ENCODE measurements at regions not wholly inside any gene's neighbourhood (a gene's known extent, or its start where the extent isn't known, plus 50 kb on each side); places are given as distances from the start of the nearest gene placed in this dataset.

DNA sequence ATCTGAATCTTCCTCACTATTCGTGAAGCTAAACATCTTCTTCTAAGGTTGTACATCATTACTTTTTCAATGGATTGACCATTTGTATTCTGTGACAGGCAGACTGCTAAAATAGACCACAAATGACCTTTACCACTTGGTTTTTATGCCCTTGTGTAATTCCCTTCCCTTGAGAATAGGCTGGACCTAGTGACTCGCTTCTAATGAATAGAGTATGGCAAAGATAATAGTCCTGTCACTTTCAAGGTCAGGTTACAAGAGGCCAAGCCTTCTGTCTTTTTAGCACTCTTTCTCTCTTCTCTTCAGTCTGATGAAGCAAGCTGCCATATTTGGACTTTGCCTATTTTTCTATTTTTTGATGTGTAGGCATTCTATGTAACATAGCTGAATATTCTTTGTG, 492.9 kb downstream of the SOX6 start:
- no peak for DNase-seq

GRCh38 chr11:15864026-15864805, 492.1 kb downstream of the SOX6 start:
- no peak for DNase-seq

GRCh38 chr11:15865212-15865987, 490.9 kb downstream of the SOX6 start:
- DNase-seq, result no peak

DNA sequence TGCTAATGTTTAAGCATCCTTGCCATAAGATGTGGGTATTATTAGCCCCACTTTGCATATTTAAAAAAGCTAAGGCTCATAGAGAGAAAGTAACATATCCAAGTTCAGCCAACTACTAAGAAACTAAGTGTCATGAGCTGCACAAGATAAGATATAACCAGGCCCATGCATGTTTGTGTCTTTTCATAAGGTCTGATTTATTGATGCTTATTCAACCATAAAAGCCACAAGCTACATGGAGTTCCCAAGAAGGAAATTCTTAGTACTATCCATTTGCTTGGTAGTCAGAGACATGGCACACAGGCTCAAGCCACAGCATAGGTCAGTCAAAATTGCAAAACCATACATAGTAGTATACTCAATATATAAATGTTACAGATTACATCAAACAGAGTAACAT, 488.5 kb downstream of the SOX6 start:
- no peak for DNase-seq

DNA sequence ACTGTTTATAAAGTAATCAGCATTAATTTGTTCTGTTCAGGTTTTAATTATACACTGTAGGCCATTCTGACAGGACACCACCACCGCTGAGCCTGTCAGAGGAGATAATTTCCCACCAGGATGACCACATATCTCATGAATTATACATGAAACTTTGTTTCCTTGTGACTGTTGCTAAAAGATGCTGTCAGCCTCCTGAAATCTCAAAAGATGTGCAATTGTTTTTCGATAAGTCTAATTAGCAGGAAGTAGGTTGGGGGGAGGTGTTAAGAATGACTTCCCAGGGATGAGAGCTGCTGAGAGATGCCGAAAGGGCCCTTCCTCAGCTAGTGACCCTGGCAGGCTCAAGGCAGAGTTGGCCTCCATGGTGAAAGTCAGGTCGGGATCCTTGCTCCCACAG, 485.4 kb downstream of the SOX6 start:
- DNase-seq, result no peak

DNA sequence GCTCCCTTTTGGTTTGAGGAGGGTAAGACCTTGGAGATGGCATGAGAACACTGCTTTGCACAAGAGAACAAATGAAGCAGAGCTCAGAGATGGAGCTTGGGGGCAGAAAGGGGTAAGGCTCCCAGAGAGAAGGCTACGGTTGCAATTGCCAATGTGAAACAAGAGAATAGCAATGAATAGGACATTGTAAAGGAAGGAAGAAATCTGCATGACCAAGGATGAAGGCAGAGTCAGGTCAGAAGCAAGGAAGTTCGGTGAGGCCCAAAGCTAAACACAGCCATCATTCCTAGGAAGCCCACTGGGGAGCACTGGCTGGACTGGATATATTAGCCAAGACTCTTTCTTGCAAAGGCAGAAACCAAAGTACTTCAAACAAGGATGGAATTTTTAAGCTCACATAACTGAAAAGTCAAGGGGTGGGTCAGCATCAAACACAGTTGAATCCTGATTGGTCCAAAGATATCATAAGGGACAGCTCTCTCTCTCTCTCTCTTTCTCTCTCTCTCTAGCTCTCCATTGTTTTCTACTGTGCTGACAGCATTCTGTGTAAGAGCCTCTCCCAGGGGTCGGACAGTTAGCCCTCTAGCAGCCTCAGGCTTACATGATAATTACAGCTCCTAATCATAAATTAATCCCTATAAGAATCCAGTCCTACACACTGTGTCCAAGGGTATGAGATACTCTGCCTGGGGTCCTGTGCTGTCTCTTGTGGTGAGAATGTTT, 484.3 kb downstream of the SOX6 start:
- no peak for DNase-seq

GRCh38 chr11:15873501-15873900, 482.8 kb downstream of the SOX6 start:
- no peak for DNase-seq

DNA sequence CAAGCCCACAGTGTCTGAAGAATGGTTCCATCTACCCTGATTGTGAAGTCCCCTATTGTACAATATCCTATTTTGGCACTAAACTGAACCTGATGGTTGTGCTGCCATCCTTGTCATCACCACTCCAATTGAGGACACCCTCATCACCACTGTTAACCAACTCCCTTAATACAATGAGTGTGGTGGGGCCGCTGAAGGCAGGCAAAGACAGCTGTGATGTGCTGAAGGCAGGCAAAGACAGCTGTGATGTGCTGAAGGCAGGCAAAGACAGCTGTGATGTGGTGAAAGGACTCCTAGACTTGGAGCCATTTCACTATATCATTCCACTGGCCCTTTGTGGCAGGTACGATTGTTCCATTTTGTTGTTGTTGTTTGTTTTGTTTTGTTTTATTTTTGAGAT, 481.6 kb downstream of the SOX6 start:
- no peak for DNase-seq

DNA sequence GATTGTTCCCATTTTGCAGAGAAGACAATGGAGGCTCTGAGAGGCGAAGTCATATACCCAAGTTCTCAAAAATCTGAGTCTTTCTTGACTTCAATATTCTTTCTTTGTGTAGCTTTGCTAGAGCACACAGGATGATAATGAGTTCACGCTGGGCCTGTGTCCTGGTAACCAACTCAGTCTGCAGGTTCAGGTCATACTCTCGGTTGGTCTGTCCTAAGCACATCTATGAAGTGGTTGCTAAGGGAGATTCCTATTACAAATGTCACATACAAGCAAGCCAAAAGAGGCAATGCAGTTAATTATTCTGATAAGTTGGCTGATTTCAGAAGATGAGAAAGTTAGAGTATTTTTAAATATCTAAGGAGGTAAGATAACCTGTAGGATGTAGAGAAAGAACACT, 481.0 kb downstream of the SOX6 start:
- DNase-seq, result no peak

GRCh38 chr11:15875943-15876342, 480.4 kb downstream of the SOX6 start:
- DNase-seq, result no peak

DNA sequence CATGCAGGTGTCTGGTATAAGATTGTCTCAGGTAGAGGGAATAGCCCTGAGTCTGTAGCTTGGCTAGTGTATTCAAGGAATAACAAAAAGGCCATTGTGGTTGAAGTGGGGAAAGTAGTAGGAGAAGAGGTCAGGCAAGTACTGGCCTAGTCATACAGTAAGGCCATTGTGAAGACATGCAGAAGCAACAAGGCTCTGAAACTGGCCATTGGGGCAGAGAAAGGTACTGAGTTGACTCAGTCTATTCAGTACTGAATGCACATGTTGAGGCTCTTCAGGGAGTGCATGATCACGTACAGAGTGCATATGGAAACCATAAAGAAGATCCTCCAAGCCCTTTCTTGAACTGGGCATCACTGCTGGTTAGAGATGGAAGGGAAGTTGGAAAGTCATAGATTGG, 477.6 kb downstream of the SOX6 start:
- no peak for DNase-seq

GRCh38 chr11:15880291-15880690, 476.1 kb downstream of the SOX6 start:
- DNase-seq, result no peak

DNA sequence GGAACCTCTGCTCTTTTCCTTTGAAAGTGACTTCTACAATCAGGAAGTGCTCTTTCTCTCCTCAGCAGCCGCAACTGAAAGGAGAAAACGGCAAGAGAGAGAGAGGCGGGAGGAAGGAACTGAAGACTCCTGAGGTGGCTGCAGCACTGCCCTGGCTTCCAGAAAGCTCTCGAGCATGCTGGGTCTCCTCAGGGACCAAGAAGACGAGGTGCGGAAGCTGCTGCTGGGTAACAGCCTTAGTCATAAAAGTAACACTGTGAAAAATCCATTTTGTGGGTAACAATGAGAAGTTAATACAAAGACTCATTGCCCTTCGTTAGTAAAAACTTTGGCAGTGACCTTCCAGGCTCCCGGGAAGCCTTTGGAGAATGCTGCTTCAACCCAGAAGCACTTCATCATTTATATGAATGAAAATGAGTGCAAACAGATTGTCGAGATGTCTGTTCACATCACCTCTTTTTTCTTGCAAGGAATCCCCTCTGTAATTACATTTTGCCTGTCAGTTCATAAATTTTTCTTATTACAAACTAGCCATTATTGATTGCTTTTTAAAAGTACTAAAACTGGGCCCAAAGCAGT, 473.4 kb downstream of the SOX6 start:
- no peak for DNase-seq

DNA sequence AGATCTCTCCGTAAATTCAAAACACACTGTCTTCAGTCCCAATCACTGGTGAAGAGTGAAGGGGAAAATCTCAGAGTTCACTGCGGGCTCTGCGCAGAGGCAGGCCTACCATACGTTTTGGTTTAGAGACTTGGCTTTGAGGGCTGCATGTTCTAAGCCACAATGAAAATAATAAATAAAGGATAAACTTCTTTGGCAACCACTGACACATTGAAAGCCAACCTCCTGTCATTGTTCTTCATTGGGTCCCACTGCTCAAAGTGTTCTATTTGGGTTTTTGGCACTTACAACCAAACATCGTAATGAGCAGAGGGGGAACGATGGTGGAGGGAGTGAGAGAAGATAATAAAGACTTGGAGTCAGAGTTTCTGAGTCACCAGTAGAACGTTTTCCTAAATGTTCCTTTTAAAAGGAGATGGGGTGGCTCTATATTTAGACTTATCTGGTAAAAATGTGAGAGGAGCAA, 472.9 kb downstream of the SOX6 start:
- DNase-seq, result no peak

DNA sequence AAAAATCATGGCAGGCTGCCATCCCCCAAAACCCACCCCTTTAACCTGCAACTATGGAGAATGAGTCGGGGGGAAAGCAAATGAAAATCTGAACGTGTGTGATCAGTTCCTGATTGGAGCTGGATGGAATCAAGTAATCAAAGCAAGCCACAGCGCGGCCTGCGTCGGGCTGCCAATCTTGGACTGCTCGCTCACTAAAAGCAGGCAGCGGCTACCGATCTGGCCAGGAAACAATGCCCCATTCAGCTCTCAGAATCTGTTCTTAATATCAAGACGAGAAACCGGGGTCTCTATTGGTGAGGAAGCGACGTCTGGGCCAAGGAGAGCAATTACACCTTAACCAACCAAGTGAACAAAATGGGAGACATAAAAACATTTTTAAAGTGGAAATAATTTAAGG, 472.2 kb downstream of the SOX6 start:
- DNase-seq, result no peak

DNA sequence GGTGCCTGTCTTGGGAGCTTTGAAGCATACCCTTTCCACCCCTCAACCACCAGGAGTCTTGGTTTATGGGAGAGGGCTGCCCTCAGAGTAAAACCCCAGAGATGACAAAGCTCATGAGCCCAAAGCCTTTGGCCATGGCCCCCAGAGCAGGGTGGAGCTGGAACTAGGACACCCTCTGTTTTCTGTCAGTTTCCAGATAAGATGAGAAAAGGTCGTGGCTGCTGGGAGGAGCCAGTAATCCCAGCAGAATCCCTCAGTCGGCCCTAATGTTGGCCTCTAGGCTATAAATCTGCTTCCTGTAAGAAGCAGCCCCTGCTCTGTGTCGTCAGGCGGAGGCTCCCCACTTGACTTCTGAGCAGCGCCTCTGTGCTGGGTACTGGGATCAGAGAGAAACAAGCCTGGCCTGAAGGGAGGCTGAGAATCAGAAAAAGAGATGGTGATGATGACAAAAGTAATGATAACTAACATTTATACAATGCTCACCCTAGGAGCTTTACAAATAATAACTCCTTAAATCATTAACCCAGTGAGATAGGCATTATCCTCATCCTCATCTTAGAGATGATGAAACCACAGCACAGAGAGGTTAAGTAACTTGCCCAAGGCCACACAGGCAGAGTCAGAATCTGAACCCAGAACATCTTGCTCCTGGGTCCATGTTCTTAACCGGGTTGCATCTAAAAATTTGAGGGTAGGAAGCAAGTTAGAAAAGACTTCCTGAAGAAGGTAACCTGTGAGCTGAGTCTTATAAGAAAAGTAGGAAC, 471.4 kb downstream of the SOX6 start:
- DNase-seq, result no peak

- no peak for DNase-seq
These were observed 470.5 kb downstream of the SOX6 start for GRCh38 chr11:15885854-15886253.

DNA sequence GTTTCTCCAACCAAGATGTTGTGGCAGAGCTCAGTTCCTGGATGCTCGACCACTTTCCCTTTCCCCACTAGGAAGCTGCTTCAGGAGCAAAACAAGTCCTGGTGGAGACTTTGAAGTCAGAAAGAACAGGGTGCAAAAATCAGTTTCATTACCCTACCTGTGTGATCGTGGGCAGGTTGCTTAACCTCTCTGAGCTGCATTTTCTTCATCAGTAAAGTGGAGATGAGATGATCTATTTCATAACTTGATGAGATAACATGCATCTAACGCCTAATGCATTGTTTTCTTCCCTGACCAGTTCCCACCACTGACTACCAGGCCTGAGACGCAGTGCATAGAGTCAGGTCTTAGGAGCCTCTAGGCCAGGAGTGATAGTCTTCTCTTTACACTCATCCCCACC, 470.0 kb downstream of the SOX6 start:
- no peak for DNase-seq

- no peak for DNase-seq
These were observed 469.5 kb downstream of the SOX6 start for GRCh38 chr11:15886866-15887265.

DNA sequence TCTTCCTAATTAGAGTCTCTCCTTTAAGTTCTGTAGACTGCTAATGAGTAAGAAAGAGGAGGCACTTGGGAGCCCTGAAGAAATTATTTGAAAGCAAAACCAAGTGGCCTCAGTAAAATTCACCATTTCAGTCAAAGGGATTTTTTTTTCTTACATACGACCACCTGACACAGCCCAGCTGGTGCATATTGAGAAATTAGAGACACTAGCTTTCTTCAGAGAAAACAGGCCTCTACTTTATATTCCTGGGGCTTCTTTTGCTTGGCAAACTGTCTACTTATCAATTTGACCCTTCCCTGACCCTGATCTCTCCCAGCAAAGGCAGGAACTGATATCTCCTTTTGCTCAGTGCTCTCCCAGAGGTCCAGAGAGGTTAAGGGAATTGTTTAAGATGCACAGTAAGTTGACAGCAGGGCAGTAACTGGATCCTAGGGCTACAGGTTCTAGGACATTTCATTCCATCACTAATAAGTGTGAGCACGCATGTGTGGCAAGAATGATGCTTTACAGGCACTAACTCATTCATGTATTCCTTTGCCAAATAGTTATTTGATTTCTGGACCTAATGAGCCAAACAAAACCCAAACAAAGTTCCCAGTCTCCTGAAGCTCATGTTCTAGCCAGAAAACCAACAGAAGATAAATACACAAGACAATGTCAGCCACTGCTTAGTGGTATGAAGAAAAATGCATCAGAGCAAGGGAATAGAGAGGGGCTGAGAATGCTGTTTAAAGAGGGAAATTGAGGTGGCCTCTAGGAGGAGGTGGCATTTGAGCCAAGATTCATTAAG, 467.6 kb downstream of the SOX6 start:
- DNase-seq, result no peak

GRCh38 chr11:15889363-15890030, 466.8 kb downstream of the SOX6 start:
- no peak for DNase-seq
